ENCODE measurements at regions not wholly inside any gene's neighbourhood (a gene's known extent, or its start where the extent isn't known, plus 50 kb on each side); places are given as distances from the start of the nearest gene placed in this dataset.

- DNase-seq, result no peak
- Mint-ChIP-seq H3K4me1 (ENCODE audit: low read depth) (no peaks in the 10 kb centered on the region), H3K36me3 (ENCODE audit: low read depth) (no peaks in the 10 kb centered on the region), H3K27ac (no peak overlapping the region), H3K9me3 (no peaks in the 10 kb centered on the region), H3K27me3 (peaks cover 42% of the 10 kb centered on the region), H3K4me3 (no peak overlapping the region)
These were observed 250.2 kb downstream of the RBM26 start for GRCh38 chr13:79155883-79156282.

DNA sequence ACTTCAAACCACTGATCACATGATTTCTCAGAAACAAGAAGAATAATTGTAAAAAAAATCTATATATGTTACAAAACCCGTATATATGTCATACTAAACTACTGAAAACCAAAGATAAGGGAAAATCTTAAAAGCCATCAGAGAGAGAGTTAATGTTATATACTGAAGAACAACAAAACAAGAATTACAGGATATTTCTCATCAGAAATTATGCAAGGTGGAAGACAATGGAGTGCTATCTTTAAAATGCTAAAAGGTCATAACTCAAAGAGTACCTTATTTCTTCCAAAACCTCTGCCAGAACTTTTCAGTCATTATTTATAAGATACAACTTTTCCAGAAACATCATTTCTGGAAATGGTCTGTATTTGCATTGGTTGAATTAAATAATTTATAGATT, 256.8 kb downstream of the RBM26 start:
- no peaks in the 10 kb centered on the region for H3K9me3 Mint-ChIP-seq
- no peak overlapping the region for H3K4me3 Mint-ChIP-seq
- H3K36me3 Mint-ChIP-seq (ENCODE audit: low read depth), result no peaks in the 10 kb centered on the region
- DNase-seq, result no peak
- H3K27me3 Mint-ChIP-seq, result peaks cover 12% of the 10 kb centered on the region
- no peaks in the 10 kb centered on the region for H3K4me1 Mint-ChIP-seq (ENCODE audit: low read depth)
- H3K27ac Mint-ChIP-seq, result no peak overlapping the region

DNA sequence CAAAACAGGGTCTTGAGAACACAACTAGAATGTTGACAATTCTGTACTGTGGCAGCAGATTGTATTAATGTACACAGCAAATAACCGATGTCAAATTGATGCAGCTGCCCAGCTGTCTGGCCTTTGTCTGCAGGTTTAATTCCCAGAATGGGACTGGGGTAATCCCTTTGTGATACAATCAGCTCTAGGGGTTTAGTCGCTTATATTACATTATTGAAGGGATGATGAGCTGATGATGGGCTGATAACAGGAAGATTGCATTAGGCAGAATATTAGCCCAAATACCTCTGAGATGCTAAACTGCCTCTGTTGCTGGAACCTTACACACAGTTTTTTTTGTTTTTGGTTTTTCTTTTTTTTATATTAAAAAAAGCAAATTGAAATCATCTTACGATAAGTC, 265.0 kb downstream of the RBM26 start:
- Mint-ChIP-seq H3K27ac (no peak overlapping the region), H3K4me3 (no peak overlapping the region), H3K36me3 (ENCODE audit: low read depth) (no peaks in the 10 kb centered on the region), H3K27me3 (peaks cover 3% of the 10 kb centered on the region), H3K4me1 (ENCODE audit: low read depth) (no peaks in the 10 kb centered on the region), H3K9me3 (peaks cover 2% of the 10 kb centered on the region)
- DNase-seq, result no peak

DNA sequence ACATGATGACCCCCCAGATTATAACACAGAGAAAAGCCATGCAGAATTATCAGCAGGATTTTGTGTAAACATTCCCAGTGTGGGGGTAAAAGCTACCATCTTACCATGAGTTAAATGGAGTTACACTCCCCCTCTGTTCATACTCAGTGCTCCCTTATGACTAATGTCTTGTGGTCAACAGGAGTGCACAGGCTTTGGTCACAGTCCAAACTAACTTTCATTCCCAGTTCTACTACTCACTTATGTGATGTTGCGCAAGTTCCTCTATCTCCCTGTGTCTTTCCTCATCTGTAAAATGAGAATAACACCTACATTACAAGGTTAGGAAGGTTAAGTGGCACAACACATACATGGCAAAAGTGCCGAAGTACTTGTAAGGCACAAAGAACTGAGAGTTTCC, 277.9 kb downstream of the RBM26 start:
- Mint-ChIP-seq H3K9me3 (no peaks in the 10 kb centered on the region), H3K27ac (no peak overlapping the region), H3K4me1 (ENCODE audit: low read depth) (no peaks in the 10 kb centered on the region), H3K27me3 (peaks cover 22% of the 10 kb centered on the region), H3K4me3 (no peak overlapping the region), H3K36me3 (ENCODE audit: low read depth) (no peaks in the 10 kb centered on the region)
- DNase-seq, result no peak

DNA sequence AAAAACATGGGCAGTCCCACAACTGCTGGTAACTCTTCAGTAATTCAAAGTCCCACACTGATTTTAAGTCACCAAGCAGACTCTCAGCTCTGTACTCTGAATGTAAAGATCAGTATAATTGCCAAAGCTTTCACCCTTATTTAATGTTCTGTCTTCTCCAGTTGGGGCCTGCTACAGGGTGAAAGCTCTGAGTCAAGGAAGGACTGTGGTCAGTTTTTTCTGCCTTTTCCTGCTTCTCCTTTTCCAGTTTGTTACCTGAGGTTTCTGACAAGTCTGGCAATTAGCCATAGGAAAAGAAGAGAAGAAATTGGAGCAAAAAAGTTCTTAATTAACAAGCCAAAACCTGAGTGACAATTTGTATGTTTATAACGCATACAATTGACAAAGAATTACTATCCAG, 279.3 kb downstream of the RBM26 start:
- Mint-ChIP-seq H3K4me3 (no peak overlapping the region), H3K27ac (no peak overlapping the region), H3K27me3 (peaks cover 17% of the 10 kb centered on the region), H3K36me3 (ENCODE audit: low read depth) (no peaks in the 10 kb centered on the region), H3K4me1 (ENCODE audit: low read depth) (no peaks in the 10 kb centered on the region), H3K9me3 (no peaks in the 10 kb centered on the region)
- no peak for DNase-seq

GRCh38 chr13:79124183-79124582, 281.9 kb downstream of the RBM26 start:
- no peak overlapping the region for H3K4me3 Mint-ChIP-seq
- H3K27ac Mint-ChIP-seq, result no peak overlapping the region
- DNase-seq, result no peak

GRCh38 chr13:79121286-79121685, 284.8 kb downstream of the RBM26 start:
- peaks cover 6% of the 10 kb centered on the region for H3K27me3 Mint-ChIP-seq
- no peaks in the 10 kb centered on the region for H3K4me1 Mint-ChIP-seq (ENCODE audit: low read depth)
- DNase-seq, result no peak
- no peaks in the 10 kb centered on the region for H3K9me3 Mint-ChIP-seq
- no peak overlapping the region for H3K27ac Mint-ChIP-seq
- H3K36me3 Mint-ChIP-seq (ENCODE audit: low read depth), result no peaks in the 10 kb centered on the region
- no peak overlapping the region for H3K4me3 Mint-ChIP-seq

More at GRCh38 chr13:79124183-79124582, 281.9 kb downstream of the RBM26 start:
- Mint-ChIP-seq H3K27me3 (peaks cover 13% of the 10 kb centered on the region), H3K9me3 (no peaks in the 10 kb centered on the region), H3K4me1 (ENCODE audit: low read depth) (no peaks in the 10 kb centered on the region), H3K36me3 (ENCODE audit: low read depth) (no peaks in the 10 kb centered on the region)

DNA sequence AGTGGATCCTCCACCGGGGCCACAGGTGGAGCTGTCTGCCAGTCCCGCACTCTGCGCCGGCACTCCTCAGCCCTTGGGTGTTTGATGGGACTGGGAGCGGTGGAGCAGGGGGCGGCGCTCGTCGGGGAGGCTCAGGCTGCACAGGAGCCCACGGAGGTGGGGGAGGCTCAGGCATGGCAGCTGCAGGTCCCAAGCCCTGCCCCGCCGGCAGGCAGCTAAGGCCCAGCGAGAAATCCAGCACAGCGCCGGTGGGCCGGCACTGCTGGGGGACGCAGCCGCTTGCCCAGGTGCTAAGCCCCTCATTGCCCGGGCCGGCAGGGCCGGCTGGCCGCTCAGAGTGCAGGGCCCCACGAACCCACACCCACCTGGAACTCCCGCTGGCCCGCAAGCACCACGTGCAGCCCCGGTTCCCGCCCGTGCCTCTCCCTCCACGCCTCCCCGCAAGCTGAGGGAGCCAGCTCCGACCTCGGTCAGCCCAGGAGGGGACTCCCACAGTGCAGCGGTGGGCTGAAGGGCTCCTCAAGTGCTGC, 286.4 kb downstream of the RBM26 start:
- Mint-ChIP-seq H3K36me3 (ENCODE audit: low read depth) (no peaks in the 10 kb centered on the region), H3K27ac (no peak overlapping the region), H3K9me3 (no peaks in the 10 kb centered on the region), H3K27me3 (no peaks in the 10 kb centered on the region), H3K4me3 (no peak overlapping the region), H3K4me1 (ENCODE audit: low read depth) (no peaks in the 10 kb centered on the region)
- no peak for DNase-seq

- H3K27me3 Mint-ChIP-seq, result no peaks in the 10 kb centered on the region
- no peaks in the 10 kb centered on the region for H3K9me3 Mint-ChIP-seq
- no peaks in the 10 kb centered on the region for H3K4me1 Mint-ChIP-seq (ENCODE audit: low read depth)
- no peak for DNase-seq
- no peak overlapping the region for H3K4me3 Mint-ChIP-seq
- H3K36me3 Mint-ChIP-seq (ENCODE audit: low read depth), result no peaks in the 10 kb centered on the region
- no peak overlapping the region for H3K27ac Mint-ChIP-seq
These were observed 294.0 kb downstream of the RBM26 start for GRCh38 chr13:79112016-79112415.

DNA sequence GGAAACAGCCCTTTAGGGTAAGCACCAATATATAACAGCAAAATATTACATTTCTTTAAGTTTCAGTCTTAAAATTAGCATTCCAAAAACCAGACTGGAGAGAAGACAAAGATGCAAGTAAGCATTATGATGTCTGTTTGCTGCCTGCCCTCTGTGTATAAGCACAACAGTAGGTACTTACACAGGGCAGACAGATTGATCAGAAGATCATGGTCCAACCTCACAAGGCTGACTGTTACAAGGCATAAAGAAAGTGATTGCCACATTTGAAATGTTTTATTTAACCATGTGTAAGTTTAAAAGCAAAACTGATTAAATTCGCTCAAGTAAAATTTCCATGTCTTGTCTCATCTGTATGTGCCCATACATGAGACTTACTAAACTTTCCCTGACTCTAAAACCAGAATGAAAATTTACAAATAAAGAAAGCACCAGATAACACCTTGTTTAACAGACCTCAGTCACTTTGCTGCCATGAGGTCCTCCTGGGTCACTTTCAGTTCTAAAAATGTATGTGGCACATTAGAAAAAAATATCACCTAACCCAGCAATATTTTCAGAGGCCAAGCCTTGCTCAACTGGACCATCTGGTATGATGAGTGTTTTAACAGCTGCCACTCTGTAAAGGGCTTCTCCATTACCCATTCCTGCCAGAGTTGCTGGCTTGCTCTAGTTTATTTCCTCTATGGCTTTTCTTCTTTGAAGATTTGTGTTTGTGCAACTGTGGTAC, 297.0 kb downstream of the RBM26 start:
- Mint-ChIP-seq H3K4me3 (no peak overlapping the region), H3K27ac (no peak overlapping the region), H3K36me3 (ENCODE audit: low read depth) (no peaks in the 10 kb centered on the region)

DNA sequence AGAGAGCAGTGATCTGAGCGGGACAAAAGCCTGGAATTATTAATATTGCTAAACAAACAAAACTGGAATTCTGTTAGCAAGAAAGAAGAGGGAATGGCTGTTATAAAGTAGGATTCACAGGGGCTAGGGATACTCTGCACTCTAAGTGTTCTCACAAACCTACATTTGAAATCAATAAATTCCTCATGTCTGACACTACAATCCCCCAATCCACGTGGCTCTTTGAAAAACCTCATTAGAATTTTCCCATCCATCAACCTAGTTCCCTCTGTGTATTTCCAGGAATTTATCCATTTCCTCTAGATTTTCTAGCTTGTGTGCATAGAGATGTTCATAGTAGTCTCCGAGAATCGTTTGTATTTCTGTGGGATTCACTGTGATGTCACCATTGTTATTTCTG, 307.5 kb downstream of the RBM26 start:
- H3K4me1 Mint-ChIP-seq (ENCODE audit: low read depth), result no peaks in the 10 kb centered on the region
- H3K9me3 Mint-ChIP-seq, result no peaks in the 10 kb centered on the region
- no peak overlapping the region for H3K4me3 Mint-ChIP-seq
- DNase-seq, result no peak
- peaks cover 2% of the 10 kb centered on the region for H3K27me3 Mint-ChIP-seq
- no peak overlapping the region for H3K27ac Mint-ChIP-seq
- no peaks in the 10 kb centered on the region for H3K36me3 Mint-ChIP-seq (ENCODE audit: low read depth)

More for the DNA sequence above, 297.0 kb downstream of the RBM26 start:
- Mint-ChIP-seq H3K4me1 (ENCODE audit: low read depth) (no peaks in the 10 kb centered on the region), H3K27me3 (peaks cover 2% of the 10 kb centered on the region), H3K9me3 (no peaks in the 10 kb centered on the region)
- no peak for DNase-seq

- H3K27ac Mint-ChIP-seq, result no peak overlapping the region
- no peaks in the 10 kb centered on the region for H3K36me3 Mint-ChIP-seq (ENCODE audit: low read depth)
- no peak for DNase-seq
- H3K27me3 Mint-ChIP-seq, result peaks cover 2% of the 10 kb centered on the region
- H3K4me3 Mint-ChIP-seq, result no peak overlapping the region
- H3K4me1 Mint-ChIP-seq (ENCODE audit: low read depth), result no peaks in the 10 kb centered on the region
- H3K9me3 Mint-ChIP-seq, result no peaks in the 10 kb centered on the region
These were observed 308.9 kb downstream of the RBM26 start for GRCh38 chr13:79097201-79097600.

DNA sequence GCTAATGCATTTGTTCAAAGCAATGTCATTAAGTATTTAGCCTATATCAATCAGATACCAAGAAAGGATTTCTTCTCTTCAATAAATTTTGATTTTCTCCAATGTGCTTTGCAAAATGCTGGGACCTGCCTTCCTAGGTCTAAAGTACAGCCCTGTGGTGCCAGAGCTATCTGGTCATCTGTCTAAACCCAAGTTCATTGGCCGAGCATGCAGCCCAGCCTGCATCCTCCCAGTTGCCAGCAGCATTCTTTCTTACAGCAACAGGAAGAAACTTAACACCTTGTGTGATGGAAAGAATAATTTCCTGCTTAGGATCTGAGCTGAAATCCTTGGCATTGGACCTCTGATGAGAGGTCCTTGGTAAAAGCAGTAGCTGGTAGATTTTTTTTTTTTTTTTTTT, 310.0 kb downstream of the RBM26 start:
- Mint-ChIP-seq H3K9me3 (no peaks in the 10 kb centered on the region), H3K27me3 (peaks cover 2% of the 10 kb centered on the region), H3K36me3 (ENCODE audit: low read depth) (no peaks in the 10 kb centered on the region), H3K4me1 (ENCODE audit: low read depth) (no peaks in the 10 kb centered on the region), H3K4me3 (no peak overlapping the region), H3K27ac (no peak overlapping the region)
- DNase-seq, result no peak

DNA sequence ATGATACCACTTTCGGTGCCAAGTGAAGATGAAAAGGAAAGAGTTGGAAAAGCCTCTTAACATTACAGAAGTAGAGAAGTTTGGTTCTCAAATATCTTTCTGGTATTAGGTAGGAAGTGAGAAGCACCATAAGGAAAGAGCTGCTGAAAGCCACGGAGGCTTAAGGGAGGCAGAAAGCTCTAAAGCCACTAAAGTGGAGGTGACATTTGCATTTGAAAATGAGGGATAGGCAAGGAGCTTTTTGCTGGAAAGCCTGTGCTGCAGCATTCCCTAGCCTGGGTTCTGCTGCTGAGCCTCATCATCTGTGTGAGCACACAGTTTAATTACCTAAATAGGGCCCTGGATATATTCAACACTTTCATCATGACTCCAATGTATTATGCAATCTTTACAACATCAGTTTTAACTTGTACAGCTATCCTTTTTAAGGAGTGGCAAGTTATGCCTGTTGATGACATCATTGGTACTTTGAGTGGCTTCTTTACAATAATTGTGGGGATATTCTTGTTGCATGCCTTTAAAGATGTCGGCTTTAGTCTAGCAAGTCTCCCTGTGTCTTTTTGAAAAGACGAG, 315.4 kb downstream of the RBM26 start:
- Mint-ChIP-seq H3K27ac (no peak overlapping the region), H3K9me3 (no peaks in the 10 kb centered on the region), H3K27me3 (peaks cover 5% of the 10 kb centered on the region), H3K36me3 (ENCODE audit: low read depth) (no peaks in the 10 kb centered on the region), H3K4me1 (ENCODE audit: low read depth) (no peaks in the 10 kb centered on the region), H3K4me3 (no peak overlapping the region)
- no peak for DNase-seq

DNA sequence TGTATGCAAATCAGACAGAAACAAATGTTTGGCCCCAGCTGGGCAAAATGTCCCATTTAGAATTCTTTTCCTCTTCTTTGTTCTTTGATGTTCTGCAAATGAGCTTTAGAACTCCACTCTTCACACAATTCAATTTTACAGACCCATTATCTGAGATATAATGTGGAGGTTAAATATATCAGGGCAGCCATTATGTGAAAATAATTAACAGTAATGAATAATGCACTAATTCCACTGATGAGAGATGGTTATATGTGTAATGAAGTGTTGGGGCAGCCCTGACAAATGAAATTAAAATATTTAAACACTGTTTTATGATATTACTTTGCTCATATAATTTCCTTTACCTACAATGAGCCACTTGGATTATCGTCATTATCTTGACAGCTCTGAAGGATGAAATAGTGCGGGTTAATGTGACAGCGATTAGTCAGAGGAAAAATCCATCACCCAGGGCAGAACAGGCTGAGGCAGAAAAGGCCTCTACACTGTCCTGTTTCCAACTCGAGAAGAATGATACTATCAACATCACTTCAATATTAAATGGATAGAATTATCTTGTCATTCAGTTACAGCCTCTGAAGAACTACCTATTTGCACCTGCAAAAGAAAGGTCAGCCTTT, 321.1 kb downstream of the RBM26 start:
- Mint-ChIP-seq H3K4me1 (ENCODE audit: low read depth) (no peaks in the 10 kb centered on the region), H3K36me3 (ENCODE audit: low read depth) (no peaks in the 10 kb centered on the region), H3K27me3 (peaks cover 5% of the 10 kb centered on the region), H3K4me3 (no peak overlapping the region), H3K9me3 (no peaks in the 10 kb centered on the region), H3K27ac (no peak overlapping the region)
- DNase-seq, result no peak

Data from activated T-cell treated with anti-CD3 and anti-CD28 coated beads, Interleukin-2, amount 50 U/mL, for 24 hours (primary cell).